ENCODE measurements at regions not wholly inside any gene's neighbourhood (a gene's known extent, or its start where the extent isn't known, plus 50 kb on each side); places are given as distances from the start of the nearest gene placed in this dataset.

- DNase-seq = no peak
These were observed 185.6 kb upstream of the POU5F2 start for GRCh38 chr5:93926831-93927620.

DNA sequence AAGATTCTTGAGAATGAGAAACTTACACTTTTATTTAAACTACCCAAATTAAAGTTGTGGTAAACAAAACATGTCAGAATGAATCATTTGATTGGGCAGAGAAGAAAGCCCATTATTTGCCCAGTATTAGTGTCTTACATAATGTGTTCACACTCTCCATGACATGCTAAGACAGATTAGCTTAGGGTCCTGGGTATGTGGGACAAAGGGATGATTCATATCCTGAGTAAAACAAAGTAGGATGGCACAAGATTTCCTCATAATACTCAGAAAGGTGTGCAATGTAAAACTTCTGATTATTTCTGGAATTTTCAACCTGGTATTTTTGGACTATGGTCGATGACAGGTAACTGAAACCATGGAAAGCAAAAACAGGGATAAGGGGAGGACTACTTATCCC is 183.9 kb upstream of the POU5F2 start:
- DNase-seq = no peak

DNA sequence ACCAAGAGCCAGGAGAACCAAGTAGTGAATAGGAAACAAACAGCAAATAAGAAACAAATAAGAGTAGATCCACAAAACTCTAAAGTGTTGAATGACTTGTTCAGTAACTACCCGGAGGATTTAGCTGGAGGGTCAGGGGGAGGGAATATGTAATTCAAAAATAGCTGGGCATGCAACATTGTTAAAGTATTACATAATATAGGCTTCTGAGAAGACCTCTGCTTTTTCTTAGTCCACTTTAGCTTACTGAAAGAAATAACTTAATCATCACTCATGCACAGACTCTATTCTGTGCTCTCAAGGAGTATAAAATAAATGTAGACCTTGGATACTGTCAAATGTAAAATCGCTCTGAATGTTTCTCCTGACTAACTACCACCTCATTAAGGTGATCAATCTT is 183.2 kb upstream of the POU5F2 start:
- DNase-seq = no peak

- no peak for DNase-seq
These were observed 181.2 kb upstream of the POU5F2 start for GRCh38 chr5:93922551-93922950.

GRCh38 chr5:93921001-93921400 is 179.6 kb upstream of the POU5F2 start:
- DNase-seq = no peak

GRCh38 chr5:93916872-93917271 is 175.5 kb upstream of the POU5F2 start:
- no peak for DNase-seq

- DNase-seq = peak; percentile 30
These were observed 173.7 kb upstream of the POU5F2 start for GRCh38 chr5:93915142-93915553.

GRCh38 chr5:93911609-93912008 is 170.2 kb upstream of the POU5F2 start:
- no peak for DNase-seq

GRCh38 chr5:93909356-93909755 is 168.0 kb upstream of the POU5F2 start:
- no peak for DNase-seq

DNA sequence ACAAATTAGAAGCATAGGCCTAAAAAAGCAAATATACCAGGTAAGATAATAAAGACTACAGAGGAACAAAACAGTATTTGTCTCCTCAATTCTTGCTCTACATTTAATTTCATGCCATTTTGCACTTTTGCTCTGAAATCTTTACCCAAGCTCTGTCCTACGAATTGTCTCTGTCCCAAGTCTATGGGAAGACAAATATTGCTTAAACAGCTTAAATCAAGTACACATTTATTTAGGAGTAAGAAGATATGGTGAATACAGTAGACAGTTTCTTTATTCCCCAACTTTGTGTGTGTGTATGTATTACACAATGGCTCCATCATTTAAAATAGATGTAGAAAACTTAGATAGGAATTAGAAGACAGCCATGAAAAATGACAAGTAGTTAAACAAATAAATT is 163.5 kb upstream of the POU5F2 start:
- DNase-seq = no peak

- peak; percentile 24 for DNase-seq
These were observed 160.9 kb upstream of the POU5F2 start for GRCh38 chr5:93902288-93902687.

- no peak for DNase-seq
These were observed 157.7 kb upstream of the POU5F2 start for GRCh38 chr5:93899026-93899600.

DNA sequence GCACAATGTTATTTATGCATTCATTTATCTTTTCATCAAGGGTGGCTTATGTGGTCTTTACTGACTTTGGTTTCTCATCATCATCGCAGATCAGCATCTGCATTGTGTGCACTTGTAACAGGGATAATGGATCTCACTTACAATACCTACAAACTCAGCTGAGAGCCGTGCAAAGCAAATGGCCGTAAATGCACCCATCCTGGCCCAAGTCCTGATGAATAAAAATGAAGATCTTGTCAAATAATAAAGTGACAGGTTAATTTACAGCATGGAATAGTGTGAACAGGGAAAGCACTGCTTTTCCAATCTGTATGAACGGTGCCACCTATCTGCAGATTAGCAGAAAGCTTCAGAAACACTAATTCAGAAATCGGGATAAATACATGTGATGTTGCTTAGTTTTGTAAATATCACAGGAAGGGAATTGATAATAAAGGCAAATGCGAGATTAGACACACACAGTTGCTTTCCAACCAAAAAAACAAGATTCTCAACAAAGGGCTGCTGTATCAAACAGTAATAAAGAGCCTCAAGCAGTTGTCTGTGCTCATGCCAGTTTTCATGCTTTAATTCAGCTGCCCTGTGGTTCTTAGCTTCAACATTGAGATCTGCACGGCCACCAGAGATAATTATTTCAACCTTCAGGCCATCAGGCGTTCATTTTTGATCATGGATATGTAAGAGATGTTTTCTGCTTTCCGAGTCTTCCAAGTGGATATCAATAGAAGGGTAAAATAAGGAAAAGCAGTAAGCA is 153.4 kb upstream of the POU5F2 start:
- peak; percentile 18 for DNase-seq

- no peak for DNase-seq
These were observed 151.7 kb upstream of the POU5F2 start for GRCh38 chr5:93893075-93893474.

DNA sequence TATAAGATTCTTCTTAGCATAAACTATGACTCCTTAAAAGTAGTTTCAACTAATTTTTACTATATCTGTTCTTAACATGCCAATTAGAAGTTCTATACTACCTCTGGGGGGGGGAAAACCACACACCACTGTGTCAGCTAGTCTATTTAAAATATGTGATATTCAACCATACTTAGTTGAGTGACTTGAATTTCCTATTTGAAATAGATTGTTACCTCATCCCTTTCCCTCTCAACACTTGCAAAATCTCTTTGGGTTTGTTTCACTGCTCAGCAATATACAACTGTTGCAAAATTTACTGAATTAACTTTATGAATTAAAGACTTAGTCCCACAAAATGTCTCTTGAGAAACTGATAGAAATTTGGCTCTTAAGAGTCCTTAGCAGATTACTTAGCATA is 151.1 kb upstream of the POU5F2 start:
- no peak for DNase-seq

GRCh38 chr5:93891491-93892480 is 150.4 kb upstream of the POU5F2 start:
- peak; percentile 84 for DNase-seq

- no peak for DNase-seq
These were observed 149.3 kb upstream of the POU5F2 start for GRCh38 chr5:93890657-93891056.

GRCh38 chr5:93887678-93888077 is 146.3 kb upstream of the POU5F2 start:
- no peak for DNase-seq

DNA sequence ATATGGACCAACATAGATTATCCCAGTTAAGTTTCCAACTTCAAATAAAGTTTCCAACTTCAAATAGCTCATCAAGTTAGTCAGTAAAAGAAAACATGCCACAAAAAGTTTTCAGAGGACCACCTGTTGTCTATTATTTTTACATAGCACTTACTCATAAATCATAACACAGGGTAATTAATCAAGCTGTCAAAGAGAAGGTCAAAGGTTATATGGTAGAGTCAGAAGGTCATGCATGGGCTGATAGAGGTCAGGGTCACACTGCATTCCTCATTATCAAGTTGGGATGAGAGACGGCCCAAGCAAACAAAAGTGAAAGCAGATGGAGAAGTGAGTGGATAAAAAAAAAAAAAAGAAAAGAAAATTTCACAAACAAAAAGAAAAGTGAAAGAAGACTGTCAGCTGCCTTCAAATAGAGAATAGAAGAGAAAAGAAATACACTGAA is 145.5 kb upstream of the POU5F2 start:
- DNase-seq = no peak

DNA sequence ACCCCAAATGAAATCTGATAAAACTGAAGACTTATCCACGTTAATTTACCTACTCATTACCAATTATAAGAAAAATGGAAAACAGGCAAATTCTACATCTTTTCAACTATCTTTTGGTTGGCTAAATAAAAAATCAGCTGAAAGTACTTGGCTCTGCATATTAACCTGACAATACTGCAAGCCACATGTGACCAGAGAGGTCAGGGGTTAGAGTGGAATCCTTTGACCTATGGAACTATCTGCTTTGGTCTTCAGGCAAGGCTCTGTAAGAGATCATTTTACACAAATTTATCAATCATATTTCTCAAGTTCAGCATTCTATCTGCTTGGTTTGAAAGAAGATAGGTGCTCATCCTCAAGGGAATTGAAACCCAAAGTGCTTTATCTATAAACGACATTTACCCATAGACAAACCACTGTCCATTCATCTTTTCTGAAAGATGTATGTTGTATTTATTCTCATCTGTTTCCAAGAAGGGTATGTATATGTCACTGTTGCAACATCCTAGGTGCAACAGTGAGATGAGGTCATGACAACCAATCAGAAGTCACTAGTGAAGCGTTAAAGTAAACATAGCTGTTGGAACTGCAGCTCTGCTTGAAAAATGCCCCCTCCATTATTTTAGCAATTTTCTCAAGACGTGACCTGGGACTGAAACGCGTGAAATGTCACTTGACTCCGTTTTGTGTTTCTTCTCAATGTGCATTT is 144.9 kb upstream of the POU5F2 start:
- no peak for DNase-seq

GRCh38 chr5:93884254-93884653 is 142.9 kb upstream of the POU5F2 start:
- no peak for DNase-seq

DNA sequence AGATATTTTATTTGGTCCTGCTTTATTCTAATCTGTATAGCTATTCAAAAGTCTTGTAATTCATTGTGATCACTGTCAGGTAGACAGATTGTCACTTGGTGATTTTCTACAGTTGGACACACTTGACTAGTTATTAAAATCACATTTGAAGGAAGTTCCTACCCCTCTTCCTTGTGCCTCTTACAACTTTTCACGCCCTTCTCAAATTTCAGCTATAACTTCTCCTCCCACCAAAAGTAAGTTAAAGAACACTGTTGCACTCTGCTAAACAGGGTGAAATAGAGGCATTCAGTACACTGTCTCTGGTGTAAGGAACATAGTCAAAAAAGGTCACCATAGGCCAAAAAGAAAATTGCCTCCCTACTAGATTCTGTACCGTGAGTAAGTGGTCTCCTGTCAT is 142.1 kb upstream of the POU5F2 start:
- no peak for DNase-seq
